ENCODE measurements at regions not wholly inside any gene's neighbourhood (a gene's known extent, or its start where the extent isn't known, plus 50 kb on each side); places are given as distances from the start of the nearest gene placed in this dataset.
"Not testable (repeated sequence)": the region's sequence is repeated elsewhere in the genome, so short reads cannot be mapped to it uniquely, and the experiment has no call there.

DNA sequence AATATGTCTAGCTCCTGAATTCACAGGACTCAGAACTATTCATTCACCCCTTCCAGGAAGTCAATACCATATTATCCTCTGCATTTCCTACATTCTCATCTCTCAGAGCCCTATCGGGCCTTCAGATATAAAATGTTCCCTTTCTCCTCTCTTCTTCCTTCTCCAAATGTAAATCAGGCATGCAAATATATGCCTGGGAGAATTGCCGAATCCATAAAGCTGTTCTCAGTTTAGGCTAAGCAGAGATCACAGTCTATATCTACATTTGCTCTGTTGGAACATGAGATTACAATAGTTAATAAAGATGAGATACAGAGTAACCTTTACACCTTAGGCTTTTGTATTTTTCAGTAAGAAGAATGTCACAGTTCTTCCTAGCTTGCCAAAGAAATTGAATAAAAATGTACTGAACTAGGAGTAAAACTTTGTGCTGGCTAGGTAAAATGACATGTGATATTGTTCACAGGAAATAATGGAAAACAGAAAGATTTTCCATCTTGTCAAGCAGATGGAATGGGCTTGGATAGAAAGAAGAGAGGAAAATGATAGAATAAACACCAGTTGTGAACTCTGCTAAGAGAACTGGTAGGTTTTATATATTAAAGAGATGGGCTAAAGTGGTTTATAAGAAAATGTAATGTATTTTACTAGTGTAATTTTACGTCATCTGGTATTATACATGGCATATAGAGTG, 161.5 kb downstream of the NRIP1 start:
- no peak for DNase-seq

GRCh38 chr21:14901482-14901958, 163.3 kb downstream of the NRIP1 start:
- peak; percentile 45 to 56 for DNase-seq

DNA sequence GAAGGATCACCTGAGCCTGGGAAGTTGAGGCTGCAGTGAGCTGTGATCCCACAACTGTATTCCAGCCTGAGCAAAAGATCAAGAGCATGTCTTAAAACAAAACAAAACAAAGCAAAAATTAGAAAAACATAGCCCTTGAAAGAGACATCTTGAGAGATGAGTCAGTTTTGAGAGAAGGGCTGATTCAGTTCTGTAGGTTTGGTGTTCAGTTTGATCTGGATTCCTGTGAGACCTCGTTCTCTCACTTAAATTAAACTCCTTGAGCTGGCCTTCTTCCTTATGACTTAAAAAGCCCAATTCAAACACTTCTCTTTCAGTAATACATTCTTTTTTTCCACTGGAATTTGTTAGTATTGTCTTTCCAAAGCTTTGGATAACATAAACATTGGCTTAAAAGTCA, 164.2 kb downstream of the NRIP1 start:
- DNase-seq: no peak

DNA sequence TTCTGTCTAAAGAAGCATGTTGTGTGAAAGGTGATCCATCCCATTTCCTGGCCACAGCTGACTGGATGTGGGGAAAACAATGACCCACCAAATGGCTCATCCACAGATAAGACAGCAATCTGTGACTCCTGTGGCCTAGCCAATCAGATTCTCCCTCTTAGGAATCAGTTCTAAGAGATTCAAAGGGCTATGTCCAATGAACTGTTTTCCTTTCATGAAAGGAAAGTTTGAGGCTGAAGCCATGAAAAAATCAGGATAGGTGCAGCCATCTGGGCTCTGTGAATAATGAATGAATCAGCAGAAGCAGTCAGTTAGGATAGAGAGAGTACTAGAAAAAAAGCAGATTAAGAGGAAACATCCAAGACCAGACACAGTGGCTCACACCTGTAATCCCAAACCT, 164.7 kb downstream of the NRIP1 start:
- no peak for DNase-seq

GRCh38 chr21:14895792-14896191, 169.0 kb downstream of the NRIP1 start:
- no peak for DNase-seq

- peak; percentile 20 to 25 for DNase-seq
Measured at GRCh38 chr21:14890141-14890540, 174.7 kb downstream of the NRIP1 start.

GRCh38 chr21:14889080-14889810, 175.6 kb downstream of the NRIP1 start:
- DNase-seq: peak in 1 of 2 donors; percentile 12

- no peak for DNase-seq
Measured at GRCh38 chr21:14888202-14888601, 176.6 kb downstream of the NRIP1 start.

- no peak for DNase-seq
Measured at GRCh38 chr21:14886001-14886400, 178.8 kb downstream of the NRIP1 start.

DNA sequence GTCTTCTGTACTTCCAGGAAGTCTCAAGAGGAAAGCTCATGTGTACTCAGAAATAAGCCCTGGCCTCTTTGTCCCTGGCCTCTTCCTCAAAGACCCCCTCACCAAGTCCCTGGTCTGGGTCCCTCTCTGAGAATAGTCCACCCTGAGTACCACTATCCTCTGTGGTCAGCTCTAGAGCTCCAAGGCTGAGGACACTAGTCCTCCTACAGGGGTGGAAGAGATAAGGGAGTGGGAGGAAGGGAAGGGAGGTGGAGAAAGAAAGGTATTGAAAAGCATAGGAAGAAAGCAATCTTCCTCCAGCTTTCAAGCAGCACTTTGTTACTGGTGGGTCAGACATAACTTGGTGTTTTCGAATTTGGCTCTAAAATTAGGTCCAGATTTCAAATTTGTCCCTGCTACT, 181.4 kb downstream of the NRIP1 start:
- no peak for DNase-seq

GRCh38 chr21:14882545-14882944, 182.3 kb downstream of the NRIP1 start:
- not testable (repeated sequence) for DNase-seq

DNA sequence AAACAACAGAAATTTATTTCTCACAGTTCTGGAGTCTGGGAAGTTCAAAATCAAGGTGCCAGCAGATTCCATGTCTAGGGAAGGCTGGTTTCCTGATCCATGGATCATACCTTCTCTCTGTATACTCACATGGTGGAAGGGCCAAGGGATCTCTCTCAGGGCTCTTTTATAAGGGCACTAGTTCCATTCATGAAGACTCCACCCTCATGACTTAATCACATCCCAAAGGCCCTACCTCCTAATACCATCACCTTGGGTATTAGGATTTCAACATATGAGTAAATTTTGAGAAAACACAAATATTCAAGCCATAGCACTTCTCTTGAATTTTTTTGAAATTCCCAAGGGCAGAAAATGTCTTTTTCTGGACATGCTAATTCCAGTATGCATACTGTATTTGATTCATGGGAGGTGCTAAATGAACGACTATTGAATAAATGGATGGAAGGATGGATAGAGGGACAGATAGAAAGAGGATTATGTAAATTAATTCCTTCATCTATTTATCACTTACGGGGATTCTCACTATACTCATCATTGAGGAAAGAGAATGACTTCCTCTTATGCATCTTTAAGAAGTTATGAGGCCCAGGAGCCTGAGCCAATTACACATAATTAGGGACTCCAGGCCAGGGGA, 182.8 kb downstream of the NRIP1 start:
- no peak for DNase-seq

DNA sequence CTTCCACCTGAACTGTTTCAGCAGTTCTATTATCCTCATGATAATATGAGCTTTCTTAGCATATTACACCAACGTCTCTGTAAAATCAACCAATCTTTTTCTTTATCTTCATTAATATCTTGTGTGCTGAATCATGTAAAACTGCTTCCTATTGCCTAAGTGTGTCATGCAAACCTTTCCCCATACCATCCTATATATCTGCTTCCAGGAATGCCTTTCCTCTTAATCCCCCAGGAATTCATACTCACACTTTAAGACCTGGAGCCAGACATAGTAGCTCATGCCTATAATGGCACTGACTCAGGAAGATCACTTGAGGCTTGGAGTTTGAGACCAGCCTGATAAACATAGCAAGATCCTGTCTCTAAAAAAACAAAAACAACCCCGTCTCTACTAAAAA, 183.9 kb downstream of the NRIP1 start:
- DNase-seq: no peak

GRCh38 chr21:14879458-14879857, 185.3 kb downstream of the NRIP1 start:
- DNase-seq: peak; percentile 38 to 56

DNA sequence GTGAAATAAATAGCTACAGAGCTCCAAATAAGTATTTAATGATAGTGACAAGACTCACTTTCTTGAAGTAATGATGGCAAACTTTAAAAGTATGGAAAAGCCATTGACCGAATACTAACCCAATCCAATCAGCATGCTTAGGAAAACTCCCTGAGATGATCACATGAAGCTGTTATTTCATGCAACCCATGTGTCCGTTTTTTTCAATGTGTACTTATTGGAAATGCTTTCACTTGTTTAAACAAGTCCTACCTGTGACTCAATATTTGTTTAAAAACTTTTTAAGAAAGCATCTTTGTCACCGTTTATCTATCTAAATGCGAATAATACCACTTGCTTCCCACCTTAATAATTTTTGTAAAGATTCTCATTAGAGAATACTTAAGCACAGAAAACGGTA, 185.8 kb downstream of the NRIP1 start:
- no peak for DNase-seq

DNA sequence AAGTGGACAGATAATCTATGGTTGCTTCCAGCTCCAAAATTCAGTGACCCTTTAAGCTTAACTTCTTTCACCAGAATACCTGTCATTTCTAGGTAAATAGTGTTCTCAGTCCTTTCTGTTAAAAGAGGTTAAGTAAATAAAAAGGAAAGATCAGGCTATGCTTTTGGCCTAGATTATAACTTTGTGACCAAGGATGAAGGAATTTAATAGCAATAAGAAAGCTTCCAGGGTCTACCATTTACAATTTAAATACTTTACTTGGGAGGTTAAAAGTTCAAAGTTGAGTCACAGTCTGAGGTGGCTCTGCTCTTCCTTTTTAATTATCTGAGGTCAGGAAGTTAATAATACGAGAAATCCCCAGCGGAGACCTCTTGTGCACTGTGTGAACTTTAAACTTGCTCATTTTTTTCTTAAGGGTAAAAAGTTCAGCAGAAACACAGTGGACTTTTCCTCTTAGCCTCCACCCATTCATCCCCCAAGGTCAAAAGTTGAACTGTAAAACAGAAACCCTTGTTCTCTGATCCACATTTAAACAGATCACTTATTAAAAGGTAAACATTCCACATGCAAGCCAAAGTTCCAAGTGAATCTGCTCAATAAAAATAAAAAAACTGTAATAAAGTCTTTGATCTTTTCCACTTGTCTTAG, 187.1 kb downstream of the NRIP1 start:
- DNase-seq: peak; percentile 74 to 86

DNA sequence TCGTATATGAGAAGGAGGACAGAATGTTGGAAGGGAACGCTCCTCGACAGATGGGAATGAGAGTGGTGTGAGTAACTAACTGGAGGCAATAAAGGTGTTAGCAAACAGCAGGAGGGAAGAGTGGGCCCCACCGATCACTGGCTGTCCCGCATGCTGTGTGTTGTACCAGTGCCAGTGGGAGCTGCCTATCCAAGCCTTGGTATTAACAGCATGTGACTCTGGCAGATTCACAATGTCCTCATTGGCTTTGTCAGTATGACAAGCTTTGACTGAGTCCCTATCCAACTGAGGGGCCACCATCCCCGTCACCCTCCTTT, 188.3 kb downstream of the NRIP1 start:
- DNase-seq: no peak

DNA sequence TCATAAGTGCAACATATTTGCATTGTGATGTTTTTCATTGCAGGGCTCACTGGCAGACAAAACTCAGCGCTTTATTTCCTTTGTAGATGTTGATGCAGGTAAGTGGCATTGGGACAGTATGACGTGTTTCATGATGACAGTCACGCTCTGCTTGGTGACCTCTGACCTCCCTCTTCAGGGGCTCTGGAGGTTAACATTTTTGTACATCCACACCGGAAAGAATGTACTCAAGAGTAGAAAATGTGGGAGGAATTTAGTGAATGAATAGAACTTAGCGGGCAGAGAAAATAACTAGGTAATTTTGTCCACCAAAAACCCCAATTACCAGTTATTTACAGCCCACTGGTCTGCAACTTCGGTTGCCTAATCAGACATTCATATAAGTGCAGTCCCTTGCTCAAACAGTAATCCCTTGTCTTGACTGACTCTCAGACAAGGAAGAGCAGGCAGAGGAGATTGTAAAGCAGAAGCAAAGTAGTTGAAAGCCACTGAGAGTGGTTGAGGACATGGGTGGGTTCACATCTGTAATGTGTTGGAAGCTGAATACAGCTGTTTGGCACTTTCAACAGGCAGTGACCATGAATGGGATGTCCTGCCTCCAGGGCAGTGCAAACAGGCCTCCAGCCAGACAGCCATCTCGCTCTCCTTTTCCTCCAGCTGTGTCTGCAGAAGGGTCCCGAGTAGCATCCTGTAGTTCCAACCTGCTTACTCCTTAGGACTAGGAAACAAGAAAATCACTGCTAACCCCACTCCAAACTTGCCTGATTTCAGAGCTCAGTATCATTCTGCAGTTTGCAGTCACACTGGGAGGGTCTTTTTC, 188.9 kb downstream of the NRIP1 start:
- DNase-seq: no peak

DNA sequence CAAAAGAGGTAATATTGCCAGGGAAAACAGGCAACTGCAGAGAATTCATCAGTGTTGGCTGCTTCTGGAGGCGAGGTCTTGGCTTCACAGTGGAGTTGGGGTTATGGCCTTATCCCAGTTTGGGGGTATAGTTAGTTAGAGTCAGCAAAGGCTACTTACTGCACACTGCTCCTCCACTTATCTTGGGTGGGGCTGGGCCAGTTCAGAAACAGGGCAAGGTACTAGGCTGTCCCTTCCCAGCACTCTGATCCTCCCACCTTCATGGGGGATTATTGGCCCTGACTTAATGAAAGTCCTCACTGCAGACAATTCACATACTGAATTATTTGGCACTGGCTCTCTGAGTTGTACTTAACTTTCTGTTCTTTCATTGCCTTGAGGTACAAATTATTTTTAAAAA, 189.6 kb downstream of the NRIP1 start:
- no peak for DNase-seq

DNA sequence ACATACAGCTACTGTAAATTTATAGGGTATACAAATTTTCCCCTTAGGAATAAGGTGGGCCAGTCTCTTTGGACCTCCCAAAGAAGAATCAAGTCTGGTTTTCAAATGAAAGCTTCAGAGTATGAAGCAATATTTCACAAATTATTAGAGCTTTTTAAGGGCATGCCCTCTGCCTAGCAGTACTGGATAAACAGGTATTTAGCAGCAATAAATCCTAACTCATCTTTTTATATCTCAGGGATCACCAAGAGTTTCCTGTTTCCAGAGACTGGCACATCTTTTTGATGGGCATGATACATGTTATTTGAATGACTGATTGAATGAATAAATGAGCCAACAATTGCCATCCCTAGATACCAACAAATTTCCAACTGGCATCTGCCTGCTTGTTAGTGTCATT, 190.4 kb downstream of the NRIP1 start:
- no peak for DNase-seq

GRCh38 chr21:14871861-14872260, 192.9 kb downstream of the NRIP1 start:
- no peak for DNase-seq

GRCh38 chr21:14870853-14871149, 194.0 kb downstream of the NRIP1 start:
- no peak for DNase-seq

Measured in inflammatory macrophage treated with lipopolysaccharide for 1 hour (primary cell).